Activated CD4-positive, alpha-beta T cell treated with anti-CD3 and anti-CD28 coated beads for 48 hours (primary cell): ENCODE measurements at regions not wholly inside any gene's neighbourhood (a gene's known extent, or its start where the extent isn't known, plus 50 kb on each side); places are given as distances from the start of the nearest gene placed in this dataset.
"Not testable (repeated sequence)": the region's sequence is repeated elsewhere in the genome, so short reads cannot be mapped to it uniquely, and the experiment has no call there.

Experiments used
- DNase-seq: peaks from one replicate; pipeline ENCODE4 v3.0.0-alpha.2; 2020

DNA sequence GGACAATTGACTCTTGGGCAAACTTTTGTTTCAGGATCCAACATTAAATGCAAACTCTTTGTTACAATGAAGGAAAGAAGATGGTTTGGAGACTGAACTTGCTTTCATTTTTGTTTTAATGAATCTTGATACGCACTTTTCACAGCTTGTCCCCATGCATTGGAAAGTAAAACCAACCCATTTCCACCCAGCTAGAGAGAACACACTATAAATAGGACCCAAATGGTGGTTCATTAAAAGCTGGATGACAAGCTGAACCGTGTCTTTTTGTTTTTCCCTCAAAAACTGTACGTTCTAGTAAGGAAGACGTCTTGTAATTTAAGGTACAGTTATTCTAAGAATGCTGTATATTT, 95.3 kb upstream of the EGFL6 start:
- DNase-seq: no peak

DNA sequence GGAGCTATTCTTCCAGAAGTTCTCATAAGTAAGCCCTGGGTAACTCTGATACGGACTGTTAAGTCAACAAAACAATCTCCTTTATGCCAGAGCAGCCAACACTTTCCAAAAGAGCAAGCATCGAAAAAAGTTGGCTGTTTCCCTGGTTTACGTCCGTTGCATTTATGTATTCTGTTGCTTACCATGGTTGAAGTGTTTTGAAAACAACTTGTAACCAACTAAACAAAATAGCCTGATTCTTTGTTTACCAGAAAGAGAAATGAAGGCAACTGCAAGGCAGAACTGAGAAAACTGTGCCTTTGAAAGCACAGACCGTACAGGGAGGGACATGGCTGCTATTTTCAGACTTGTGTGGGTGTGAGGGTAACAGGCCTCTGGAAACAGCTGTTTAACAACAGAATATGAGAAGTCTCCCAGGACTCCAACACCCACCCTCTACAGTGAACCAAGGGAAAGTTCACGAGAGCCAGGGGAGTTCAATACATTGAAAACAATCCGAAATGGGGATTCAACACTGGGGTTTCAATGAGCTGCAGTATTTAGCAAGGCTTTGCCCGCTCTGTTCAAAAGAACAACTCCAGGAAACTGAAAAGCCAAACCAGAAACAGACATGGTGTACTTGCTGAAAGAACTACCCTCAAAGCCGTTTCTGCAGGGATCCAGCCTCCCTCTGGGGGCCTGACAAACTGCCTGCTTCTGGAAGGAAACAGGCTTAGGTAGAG, 95.8 kb upstream of the EGFL6 start:
- DNase-seq: peak; percentile 3

DNA sequence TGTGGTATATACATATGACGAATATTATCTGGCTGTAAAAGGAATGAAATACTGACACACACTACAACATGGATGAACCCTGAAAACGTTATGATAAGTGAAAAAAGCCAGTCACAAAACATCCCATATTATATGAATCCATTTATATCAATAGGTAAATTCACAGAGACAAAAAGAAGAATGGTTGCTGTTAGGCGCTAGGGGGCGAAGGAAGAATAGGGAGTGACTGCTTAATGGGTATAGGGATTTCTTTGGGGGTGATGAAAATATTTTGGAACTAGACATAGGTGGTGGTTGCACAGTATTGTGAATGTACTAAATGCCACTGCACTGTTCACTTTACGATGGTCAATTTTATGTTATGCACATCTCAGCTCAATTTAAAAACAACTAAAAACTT, 96.4 kb upstream of the EGFL6 start:
- no peak for DNase-seq

DNA sequence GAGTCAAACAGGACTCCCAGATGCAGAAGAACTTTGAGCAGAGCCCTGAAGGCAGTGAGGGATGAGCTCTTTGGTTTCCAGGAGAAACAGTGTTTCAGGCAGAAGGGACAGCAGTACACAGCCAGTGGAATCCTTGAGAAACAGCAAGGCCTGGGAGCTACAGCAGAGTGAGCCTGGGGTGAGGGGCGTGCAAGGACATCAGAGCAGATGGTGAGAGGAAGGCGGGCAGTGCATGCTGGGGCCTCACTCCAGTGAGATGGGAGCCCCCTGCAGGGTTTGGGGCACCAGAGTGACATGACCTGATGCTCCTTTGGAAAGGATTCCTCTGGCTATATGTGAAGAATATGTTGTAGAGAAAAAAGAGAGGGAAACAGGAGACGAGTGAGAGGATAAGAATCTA, 98.1 kb upstream of the EGFL6 start:
- no peak for DNase-seq

DNA sequence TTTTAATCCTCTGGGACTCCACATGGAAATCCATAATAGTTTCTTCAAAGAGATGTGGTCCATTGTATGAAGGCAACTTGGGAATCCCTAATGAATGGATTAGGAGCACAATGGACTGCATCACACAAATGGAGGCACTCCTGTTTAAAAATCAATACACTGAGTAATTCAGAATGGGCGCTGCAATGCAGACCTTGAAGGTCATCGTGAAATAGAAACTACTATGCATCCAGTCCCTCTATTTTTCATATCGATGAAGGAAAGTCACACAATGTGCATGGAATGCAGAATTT, 98.8 kb upstream of the EGFL6 start:
- DNase-seq: no peak

GRCh38 chrX:13469963-13470684, 99.3 kb upstream of the EGFL6 start:
- no peak for DNase-seq

GRCh38 chrX:13468096-13468495, 101.3 kb upstream of the EGFL6 start:
- no peak for DNase-seq

GRCh38 chrX:13467243-13467642, 102.2 kb upstream of the EGFL6 start:
- DNase-seq: no peak

DNA sequence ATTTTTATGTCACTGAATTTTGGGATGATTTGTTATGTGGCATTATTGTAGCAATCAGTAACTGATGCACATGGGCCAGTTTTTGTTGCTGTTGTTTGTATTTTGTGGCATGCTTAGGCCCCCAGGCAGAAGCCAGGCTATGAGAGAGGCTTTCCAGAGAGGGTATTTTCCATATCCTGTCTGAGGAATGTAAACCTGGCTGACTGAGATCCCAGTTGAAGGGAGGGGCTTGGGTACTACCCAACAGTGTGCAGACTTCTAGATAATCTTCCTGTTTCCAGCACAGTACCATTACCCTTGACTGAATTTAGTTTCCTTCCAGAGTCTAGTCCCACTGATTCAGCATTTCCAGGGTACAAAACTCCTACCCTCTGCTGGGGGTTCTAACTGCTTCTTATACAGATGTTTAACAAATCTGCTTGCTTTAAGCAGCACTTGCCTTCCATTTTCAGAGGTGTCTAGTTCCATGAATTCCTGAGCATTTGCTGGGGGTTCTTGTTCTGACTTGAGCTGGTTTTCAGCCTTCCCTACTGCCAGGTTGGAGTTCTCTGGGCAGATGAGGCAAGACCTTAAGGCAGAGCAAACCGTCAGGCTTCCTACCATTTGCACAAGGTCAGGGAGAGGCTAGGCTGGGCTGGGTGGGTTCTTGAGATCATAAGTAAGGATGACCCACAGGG, 104.7 kb upstream of the EGFL6 start:
- DNase-seq: no peak

DNA sequence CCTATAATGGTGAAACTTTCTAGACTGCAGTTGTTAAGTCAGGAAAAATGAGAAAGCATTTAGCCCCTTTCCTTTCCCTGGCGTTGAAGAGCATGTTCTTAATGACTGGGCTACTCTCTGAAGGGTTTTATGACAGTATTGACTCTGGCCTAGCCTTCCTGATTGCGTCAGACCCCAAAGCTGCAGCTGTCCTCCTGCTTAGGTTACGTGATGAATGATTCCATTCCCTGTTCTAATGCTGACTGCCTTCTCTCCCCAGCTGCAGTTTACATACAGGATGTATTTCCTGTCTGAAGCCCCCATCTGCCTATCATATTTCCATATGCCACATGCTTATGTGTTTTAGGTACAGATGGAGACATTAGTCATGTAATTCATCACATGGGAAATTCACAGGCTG, 105.8 kb upstream of the EGFL6 start:
- no peak for DNase-seq

DNA sequence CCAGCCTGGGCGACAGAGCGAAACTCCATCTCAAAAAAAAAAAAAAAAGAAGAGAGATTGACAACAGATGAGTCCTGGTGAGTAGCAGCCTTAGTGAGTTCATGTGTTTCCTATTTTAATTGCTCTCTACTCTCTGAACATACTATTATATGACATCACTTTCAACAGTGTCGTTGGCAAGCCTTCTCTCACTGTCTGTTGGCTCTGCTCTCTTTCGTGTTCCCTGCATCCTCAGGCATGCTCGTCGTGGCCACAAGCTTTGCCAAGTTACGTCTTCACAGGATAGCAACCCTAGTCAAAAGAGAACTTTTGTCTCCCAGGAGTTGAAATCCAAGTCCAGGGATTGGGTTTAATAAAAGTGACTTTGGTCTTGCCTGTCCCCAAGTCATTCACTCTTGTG, 117.1 kb upstream of the EGFL6 start:
- no peak for DNase-seq

GRCh38 chrX:13449441-13449840, 120.0 kb upstream of the EGFL6 start:
- no peak for DNase-seq

DNA sequence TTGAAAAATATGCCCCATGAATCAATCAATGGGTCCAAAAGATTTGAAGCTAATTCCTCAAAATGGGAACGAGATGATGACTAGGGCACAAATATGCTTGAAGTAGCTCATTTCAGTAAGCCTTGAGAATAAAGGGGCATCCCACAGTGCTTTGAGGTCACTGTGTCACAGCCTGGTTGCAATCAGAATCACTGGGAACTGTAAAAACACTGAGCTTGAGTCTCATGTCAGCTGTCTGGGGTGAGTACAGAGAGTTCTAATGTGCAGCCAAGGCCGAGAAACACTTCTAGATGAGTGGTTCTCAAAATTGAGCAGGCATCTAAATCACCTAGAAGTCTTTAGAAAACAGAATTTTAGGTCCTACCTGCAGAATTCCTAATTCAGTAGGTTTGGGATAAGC, 120.5 kb upstream of the EGFL6 start:
- DNase-seq: no peak

GRCh38 chrX:13441608-13442007, 121.8 kb upstream of the ATXN3L start:
- DNase-seq: not testable (repeated sequence)

GRCh38 chrX:13440176-13440575, 120.3 kb upstream of the ATXN3L start:
- no peak for DNase-seq

DNA sequence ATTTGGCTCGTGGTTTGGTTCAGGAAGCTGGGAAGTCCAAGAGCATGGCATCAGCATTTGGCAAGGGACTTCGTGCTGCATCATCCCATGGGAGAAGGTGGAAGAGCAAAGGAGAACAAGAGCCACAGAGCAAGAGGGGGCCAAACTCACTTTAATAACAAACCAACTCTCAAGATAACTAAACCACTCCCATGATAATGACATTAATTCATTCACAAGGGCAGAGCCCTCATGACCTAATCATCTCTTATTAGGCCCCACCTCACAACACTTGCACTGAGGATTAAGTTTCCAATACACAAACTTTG, 113.4 kb upstream of the ATXN3L start:
- DNase-seq: no peak

DNA sequence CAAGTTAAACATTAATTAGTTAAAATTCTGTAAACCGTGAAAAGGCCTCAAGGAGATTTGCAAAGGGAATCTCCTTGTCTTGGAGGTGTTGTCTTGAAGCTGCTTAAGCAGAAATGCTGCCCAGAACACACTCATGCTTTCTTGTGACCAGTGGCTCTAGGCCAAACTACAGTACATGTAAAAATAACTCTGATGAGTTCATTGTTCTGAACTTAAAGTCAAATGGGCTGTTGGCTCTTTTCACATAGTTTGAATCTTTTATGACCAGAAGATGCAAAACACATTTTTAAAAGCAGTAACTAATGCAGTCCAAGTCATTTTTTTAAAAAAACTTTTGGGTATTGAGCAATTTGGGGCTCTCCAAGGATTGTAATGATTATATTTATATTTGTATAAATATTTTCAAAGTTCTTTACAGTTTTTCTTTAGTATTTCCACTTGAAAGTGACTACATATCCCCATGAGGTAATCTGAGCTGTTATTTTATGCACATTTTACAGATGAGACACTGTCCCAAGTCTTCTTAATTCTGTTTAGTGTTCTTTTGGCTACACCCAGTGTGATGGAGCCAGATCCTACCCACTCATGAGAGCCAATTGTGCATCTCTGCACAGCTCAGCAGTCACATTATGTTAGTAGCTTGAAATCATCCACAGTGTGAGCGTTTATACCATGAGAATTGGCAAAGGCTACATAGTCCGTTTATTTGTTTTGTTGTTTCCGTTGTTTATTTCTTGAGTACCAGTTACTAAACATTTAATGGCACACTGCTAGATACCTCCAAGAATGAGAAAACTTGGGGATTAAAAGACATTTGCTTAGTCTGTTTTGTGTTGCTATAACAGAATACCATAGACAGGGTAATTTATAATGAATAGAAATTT, 112.8 kb upstream of the ATXN3L start:
- no peak for DNase-seq

DNA sequence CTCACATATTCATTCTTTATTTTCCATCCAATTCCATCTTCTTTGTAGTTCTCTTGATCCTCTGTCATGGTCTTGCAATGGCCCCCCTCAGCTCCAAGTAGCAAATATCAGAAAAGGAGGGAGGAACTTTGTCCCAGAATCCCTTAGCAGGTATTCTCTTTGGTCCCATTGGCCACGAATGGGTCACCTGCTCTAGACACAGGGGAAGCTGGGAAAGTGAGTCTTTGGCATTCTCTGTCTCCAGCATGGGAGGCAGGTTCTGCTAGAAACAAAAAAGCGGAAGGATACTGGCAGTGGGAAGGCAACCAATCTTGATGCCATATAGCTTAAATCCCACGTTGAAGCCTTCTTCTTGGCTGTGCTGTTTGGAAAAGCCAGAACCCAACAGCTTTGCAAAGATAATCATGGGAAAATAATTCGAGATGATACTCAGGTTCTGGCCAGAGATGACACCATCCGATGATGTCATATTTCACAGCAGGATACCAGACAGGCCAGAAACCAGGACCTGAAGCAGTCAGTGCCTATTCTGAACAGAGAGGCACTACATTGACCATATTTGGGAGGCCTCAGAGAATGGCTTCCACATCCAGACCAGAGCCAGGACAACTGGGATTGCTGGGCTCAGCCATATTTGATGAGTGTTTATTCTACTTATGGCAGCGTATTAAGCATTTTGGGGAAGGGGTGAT, 110.4 kb upstream of the ATXN3L start:
- DNase-seq: no peak

GRCh38 chrX:13428053-13428786, 108.4 kb upstream of the ATXN3L start:
- peak; percentile 6 for DNase-seq

- no peak for DNase-seq
Observed at GRCh38 chrX:13427441-13428052, 107.7 kb upstream of the ATXN3L start.

DNA sequence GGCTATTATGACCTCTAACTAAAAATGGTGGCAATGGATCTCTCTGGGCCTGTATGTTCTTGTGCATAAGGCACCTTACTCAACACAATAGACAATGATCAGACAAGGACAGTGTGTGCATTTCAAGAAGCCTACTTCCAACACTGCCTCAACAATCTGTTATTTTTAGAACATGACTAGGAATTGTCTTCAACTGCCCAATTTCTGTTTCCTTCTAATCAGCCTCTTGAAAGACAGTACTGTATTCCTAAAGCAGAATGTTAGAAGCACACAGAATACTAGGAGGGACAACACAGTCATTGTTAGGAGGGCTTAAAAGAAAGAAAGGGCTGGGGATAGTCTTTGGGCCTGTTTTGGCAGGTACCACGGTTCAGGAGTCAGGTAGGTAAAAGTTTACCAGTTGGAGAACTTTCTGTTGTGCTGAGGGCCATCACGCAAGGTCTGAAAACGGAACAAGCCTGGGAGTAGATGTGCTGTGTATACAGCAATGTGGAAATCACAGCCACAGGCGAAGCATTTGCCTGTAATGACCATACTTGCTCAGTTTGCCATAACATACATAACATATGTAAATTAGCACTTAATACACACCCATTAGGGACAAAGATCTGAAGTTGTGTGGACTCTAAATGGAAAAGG, 100.8 kb upstream of the ATXN3L start:
- no peak for DNase-seq
